ENCODE measurements at regions not wholly inside any gene's neighbourhood (a gene's known extent, or its start where the extent isn't known, plus 50 kb on each side); places are given as distances from the start of the nearest gene placed in this dataset.

- TF ChIP-seq CTCF (IDR thresholded peaks at IDR 0.05) (no peak), POLR2A (IDR thresholded peaks at IDR 0.05) (no peak), EP300 (IDR thresholded peaks at IDR 0.05) (no peak)
Observed at GRCh38 chr5:125275725-125276090, 529.3 kb upstream of the ZNF608 start.

All from tibial nerve (tissue), 4 donors.